Uterus (tissue), 3 donors: ENCODE measurements at regions not wholly inside any gene's neighbourhood (a gene's known extent, or its start where the extent isn't known, plus 50 kb on each side); places are given as distances from the start of the nearest gene placed in this dataset.

ENCODE experiments used
- DNase-seq, 2 donors: peaks; one replicate each; pipeline ENCODE4 v3.0.0-alpha.2; 2019 to 2020
- H3K27ac ChIP-seq, 2 donors: fragments of 200-600 bp; sonication (generic); 1 replicate in 1 of 2; 2 replicates in 1 of 2; pipeline ENCODE4 v1.5.1; 2016 to 2018
- H3K27me3 ChIP-seq, 2 donors: fragments of 200-600 bp; sonication (generic); one replicate each; pipeline ENCODE4 v1.5.1; 2018 to 2019; ENCODE audit warnings: control low read depth in 1 of 2
- H3K36me3 ChIP-seq, 2 donors: fragments of 200-600 bp; sonication (generic); one replicate each; pipeline ENCODE4 v1.5.1; 2019; ENCODE audit warnings: control low read depth in 1 of 2
- H3K4me1 ChIP-seq, 2 donors: fragments of 200-600 bp; sonication (generic); one replicate each; pipeline ENCODE4 v1.5.1; 2018 to 2019; ENCODE audit warnings: control low read depth in 1 of 2
- H3K4me3 ChIP-seq, 2 donors: fragments of 200-600 bp; sonication (generic); 1 replicate in 1 of 2; 2 replicates in 1 of 2; pipeline ENCODE4 v1.5.1; 2018 to 2019; ENCODE audit warnings: mild to moderate bottlenecking in 1 of 2
- H3K9me3 ChIP-seq, 2 donors: fragments of 200-600 bp; sonication (generic); one replicate each; pipeline ENCODE4 v1.5.1; 2019; ENCODE audit warnings: control low read depth in 1 of 2
- POLR2A ChIP-seq, 2 donors: fragments of 450-650 bp; IDR thresholded peaks; one replicate each; pipeline ENCODE4 v1.6.1; 2016; ENCODE audit warnings: antibody characterized with exemption in 2 of 2, mild to moderate bottlenecking in 1 of 2, moderate library complexity in 1 of 2
- intact Hi-C: fragments of 100-400 bp; cut with DNase I; formaldehyde crosslinking; loops from one replicate; pipeline ENCODE4 v1.15.1; 2023; ENCODE audit warnings: low total_unique reads
- TF ChIP-seq, protein P1 (sequence below), 4 experiments: fragments of 200-600 bp in 2 of 4; fragments of 450-650 bp in 2 of 4; sonication (generic) in 2 of 4; IDR thresholded peaks; one replicate each; pipeline ENCODE4 v1.5.1; 2016 to 2019; ENCODE audit warnings: antibody characterized with exemption in 4 of 4, mild to moderate bottlenecking in 2 of 4, moderate library complexity in 1 of 4
- donor health status: DM: yes; HTN: yes; CAD: no.

DNA sequence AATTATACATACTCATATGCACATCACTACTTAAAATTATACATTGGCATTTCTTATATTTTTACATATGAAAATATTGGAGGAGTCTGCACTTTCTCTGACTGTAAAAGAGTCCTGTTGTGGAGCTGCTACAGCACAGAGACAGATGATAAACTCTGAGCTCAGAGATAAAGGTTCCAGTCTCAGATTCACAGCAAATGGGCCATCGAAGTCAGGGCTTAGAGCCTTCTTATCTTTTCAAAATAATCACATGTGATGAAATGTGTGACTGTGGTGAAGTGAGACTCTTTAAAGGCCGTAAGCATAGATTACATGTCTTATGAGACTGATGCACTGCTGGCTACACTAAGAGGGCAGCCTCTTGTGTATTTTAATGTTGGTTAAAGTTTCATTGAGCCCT lies 187.5 kb upstream of the SYNPR start:
- no peak for DNase-seq
- no peak overlapping the region for H3K4me3 ChIP-seq
- H3K36me3 ChIP-seq: no peaks in the 10 kb centered on the region
- intact Hi-C loops: no loop called here
- H3K27ac ChIP-seq: no peak overlapping the region
- H3K4me1 ChIP-seq: no peaks in the 10 kb centered on the region
- TF ChIP-seq, protein P1, sequence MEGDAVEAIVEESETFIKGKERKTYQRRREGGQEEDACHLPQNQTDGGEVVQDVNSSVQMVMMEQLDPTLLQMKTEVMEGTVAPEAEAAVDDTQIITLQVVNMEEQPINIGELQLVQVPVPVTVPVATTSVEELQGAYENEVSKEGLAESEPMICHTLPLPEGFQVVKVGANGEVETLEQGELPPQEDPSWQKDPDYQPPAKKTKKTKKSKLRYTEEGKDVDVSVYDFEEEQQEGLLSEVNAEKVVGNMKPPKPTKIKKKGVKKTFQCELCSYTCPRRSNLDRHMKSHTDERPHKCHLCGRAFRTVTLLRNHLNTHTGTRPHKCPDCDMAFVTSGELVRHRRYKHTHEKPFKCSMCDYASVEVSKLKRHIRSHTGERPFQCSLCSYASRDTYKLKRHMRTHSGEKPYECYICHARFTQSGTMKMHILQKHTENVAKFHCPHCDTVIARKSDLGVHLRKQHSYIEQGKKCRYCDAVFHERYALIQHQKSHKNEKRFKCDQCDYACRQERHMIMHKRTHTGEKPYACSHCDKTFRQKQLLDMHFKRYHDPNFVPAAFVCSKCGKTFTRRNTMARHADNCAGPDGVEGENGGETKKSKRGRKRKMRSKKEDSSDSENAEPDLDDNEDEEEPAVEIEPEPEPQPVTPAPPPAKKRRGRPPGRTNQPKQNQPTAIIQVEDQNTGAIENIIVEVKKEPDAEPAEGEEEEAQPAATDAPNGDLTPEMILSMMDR (IDR thresholded peaks at IDR 0.05): no peak
- TF ChIP-seq POLR2A (IDR thresholded peaks at IDR 0.05): no peak
- no peaks in the 10 kb centered on the region for H3K27me3 ChIP-seq
- H3K9me3 ChIP-seq: no peaks in the 10 kb centered on the region

GRCh38 chr3:63092515-63092914 lies 185.6 kb upstream of the SYNPR start:
- H3K4me1 ChIP-seq: no peaks in the 10 kb centered on the region
- DNase-seq: no peak
- intact Hi-C loops: no loop called here
- H3K9me3 ChIP-seq: no peaks in the 10 kb centered on the region
- H3K27ac ChIP-seq: no peak overlapping the region
- H3K27me3 ChIP-seq: no peaks in the 10 kb centered on the region
- no peak overlapping the region for H3K4me3 ChIP-seq
- TF ChIP-seq, protein P1 (IDR thresholded peaks at IDR 0.05): no peak
- no peak for TF ChIP-seq POLR2A (IDR thresholded peaks at IDR 0.05)
- H3K36me3 ChIP-seq: no peaks in the 10 kb centered on the region

DNA sequence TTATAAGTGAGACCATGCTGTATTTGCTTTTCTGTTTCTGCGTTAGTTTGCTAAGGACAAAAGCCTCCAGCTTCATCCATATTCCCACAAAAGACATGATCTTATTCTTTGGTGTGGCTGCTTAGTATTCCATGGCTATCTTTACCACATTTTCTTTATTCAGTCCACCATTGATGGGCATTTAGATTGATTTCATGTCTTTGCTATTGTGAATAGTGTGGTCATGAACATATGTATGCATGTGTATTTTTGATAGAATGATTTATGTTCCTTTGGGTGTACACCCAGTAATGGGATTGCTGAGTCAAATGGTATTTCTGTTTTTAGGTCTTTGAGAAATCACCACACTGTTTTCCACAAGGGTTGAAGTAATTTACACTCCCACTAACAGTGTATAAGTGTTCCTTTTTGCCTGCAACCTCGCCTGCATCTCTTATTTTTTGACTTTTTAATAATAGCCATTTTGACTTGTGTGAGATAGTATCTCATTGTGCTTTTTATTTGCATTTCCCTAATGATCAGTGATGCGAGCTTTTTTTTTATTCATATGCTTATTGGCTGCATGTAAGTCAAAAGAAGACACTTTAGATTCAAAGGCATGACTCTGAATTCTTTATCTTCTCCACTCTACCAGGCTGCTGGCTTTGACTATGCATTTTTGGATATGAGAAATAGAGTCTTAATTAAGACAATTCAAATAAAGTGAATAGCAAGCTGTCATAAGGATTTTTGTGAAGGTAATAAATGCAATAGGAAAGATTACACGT lies 183.3 kb upstream of the SYNPR start:
- Histone ChIP-seq H3K27ac (no peak overlapping the region), H3K36me3 (no peaks in the 10 kb centered on the region), H3K4me3 (no peak overlapping the region), H3K4me1 (no peaks in the 10 kb centered on the region), H3K9me3 (no peaks in the 10 kb centered on the region), H3K27me3 (no peaks in the 10 kb centered on the region)
- DNase-seq: no peak
- TF ChIP-seq, protein P1 (IDR thresholded peaks at IDR 0.05): no peak
- TF ChIP-seq POLR2A (IDR thresholded peaks at IDR 0.05): no peak
- intact Hi-C loops: no loop called here

GRCh38 chr3:63096248-63097058 lies 181.7 kb upstream of the SYNPR start:
- H3K27ac ChIP-seq: no peak overlapping the region
- H3K4me1 ChIP-seq: no peaks in the 10 kb centered on the region
- no peak overlapping the region for H3K4me3 ChIP-seq
- no peaks in the 10 kb centered on the region for H3K36me3 ChIP-seq
- TF ChIP-seq, protein P1 (IDR thresholded peaks at IDR 0.05): no peak
- intact Hi-C loops: no loop called here
- DNase-seq: no peak
- no peaks in the 10 kb centered on the region for H3K27me3 ChIP-seq
- H3K9me3 ChIP-seq: no peaks in the 10 kb centered on the region

DNA sequence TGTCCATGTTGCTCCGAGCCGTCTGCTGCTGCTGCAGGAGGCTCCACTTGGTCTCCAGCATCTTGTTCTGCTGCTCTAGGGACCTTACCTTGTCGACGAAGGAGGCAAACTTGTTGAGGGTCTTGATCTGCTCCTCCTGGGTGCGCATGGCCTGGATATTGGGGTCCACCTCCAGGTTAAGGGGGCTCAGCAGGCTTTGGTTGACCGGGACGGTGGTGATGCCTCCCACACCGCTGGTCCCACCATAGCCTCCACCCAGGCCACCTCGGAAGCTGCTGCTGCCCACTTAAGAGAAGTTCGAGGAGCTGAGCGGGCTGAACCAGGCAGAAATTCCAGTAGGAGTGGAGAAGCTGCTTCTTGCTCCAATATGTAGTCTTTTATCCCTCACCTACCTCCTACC lies 180.7 kb upstream of the SYNPR start:
- no peaks in the 10 kb centered on the region for H3K36me3 ChIP-seq
- no peaks in the 10 kb centered on the region for H3K4me1 ChIP-seq
- no peak overlapping the region for H3K4me3 ChIP-seq
- H3K9me3 ChIP-seq: no peaks in the 10 kb centered on the region
- TF ChIP-seq, protein P1 (IDR thresholded peaks at IDR 0.05): no peak
- no peak for TF ChIP-seq POLR2A (IDR thresholded peaks at IDR 0.05)
- H3K27me3 ChIP-seq: no peaks in the 10 kb centered on the region
- DNase-seq: no peak
- H3K27ac ChIP-seq: no peak overlapping the region
- intact Hi-C loops: no loop called here
